Thyroid gland (tissue), 4 donors: ENCODE measurements at regions not wholly inside any gene's neighbourhood (a gene's known extent, or its start where the extent isn't known, plus 50 kb on each side); places are given as distances from the start of the nearest gene placed in this dataset.
"Not testable (repeated sequence)": the region's sequence is repeated elsewhere in the genome, so short reads cannot be mapped to it uniquely, and the experiment has no call there.

Experiments used
- DNase-seq, 2 donors: peaks; one replicate each; pipeline ENCODE4 v3.0.0-alpha.2; 2019
- H3K27ac ChIP-seq, 3 donors: fragments of 200-600 bp; sonication (generic); 1 replicate in 2 of 3; 2 replicates in 1 of 3; pipeline ENCODE4 v1.5.1; 2016 to 2019; ENCODE audit warnings: mild to moderate bottlenecking in 1 of 3, moderate library complexity in 1 of 3
- H3K27me3 ChIP-seq: fragments of 200-600 bp; sonication (generic); one replicate; pipeline ENCODE4 v1.5.1; 2019
- H3K36me3 ChIP-seq, 2 donors: fragments of 200-600 bp; sonication (generic); one replicate each; pipeline ENCODE4 v1.5.1; 2016 to 2019
- H3K4me1 ChIP-seq, 2 donors: fragments of 200-600 bp; sonication (generic); one replicate each; pipeline ENCODE4 v1.5.1; 2017 to 2019
- H3K4me3 ChIP-seq, 3 donors: fragments of 200-600 bp; sonication (generic); replicated peaks in 1 of 3; 1 replicate in 2 of 3; 2 replicates in 1 of 3; pipeline ENCODE4 v1.5.1; 2016; ENCODE audit warnings: mild to moderate bottlenecking in 1 of 3
- H3K9me3 ChIP-seq: fragments of 200-600 bp; sonication (generic); one replicate; pipeline ENCODE4 v1.5.1; 2017
- CTCF ChIP-seq, 6 experiments: fragments of 200-600 bp in 3 of 6; fragments of 450-650 bp in 3 of 6; sonication (generic) in 3 of 6; IDR thresholded peaks; one replicate each; pipeline ENCODE4 v1.5.1; 2016 to 2019; ENCODE audit warnings: antibody characterized with exemption in 6 of 6, mild to moderate bottlenecking in 2 of 6, inconsistent platforms in 1 of 6, moderate library complexity in 1 of 6
- POLR2A ChIP-seq, 2 donors: fragments of 450-650 bp; IDR thresholded peaks; one replicate each; pipeline ENCODE4 v1.6.1; 2017; ENCODE audit warnings: antibody characterized with exemption in 2 of 2, mild to moderate bottlenecking in 2 of 2, moderate library complexity in 1 of 2
- WGBS, 2 donors: methylation state at CpG; one replicate each; pipeline ENCODE4 v1.1.5; 2017; 5-methylcytosine and 5-hydroxymethylcytosine counted together
- intact Hi-C: fragments of 100-400 bp; cut with DNase I; formaldehyde crosslinking; loops from one replicate; pipeline ENCODE4 v1.15.1; 2023

- no peak overlapping the region for H3K4me3 ChIP-seq
- peaks cover 0 to 24% of the 10 kb centered on the region in 2 donors for H3K4me1 ChIP-seq
- no peaks in the 10 kb centered on the region for H3K36me3 ChIP-seq
- no peak for DNase-seq
- no peaks in the 10 kb centered on the region for H3K27me3 ChIP-seq
- H3K27ac ChIP-seq, result no peak overlapping the region
- intact Hi-C loops, result no loop called here
- no peaks in the 10 kb centered on the region for H3K9me3 ChIP-seq
- 82 to 86% methylated on average over 12 of the region's 12 CpGs for WGBS, 2 donors
- TF ChIP-seq POLR2A (IDR thresholded peaks at IDR 0.05) (no peak), CTCF (IDR thresholded peaks at IDR 0.05) (no peak)
Observed at GRCh38 chr20:19916531-19917485, 100.4 kb upstream of the NAA20 start.

- Histone ChIP-seq H3K36me3 (no peaks in the 10 kb centered on the region), H3K4me1 (peaks cover 0 to 23% of the 10 kb centered on the region in 2 donors), H3K4me3 (no peak overlapping the region), H3K9me3 (no peaks in the 10 kb centered on the region), H3K27ac (no peak overlapping the region), H3K27me3 (no peaks in the 10 kb centered on the region)
- DNase-seq, result no peak
- TF ChIP-seq CTCF (IDR thresholded peaks at IDR 0.05) (no peak), POLR2A (IDR thresholded peaks at IDR 0.05) (no peak)
- intact Hi-C loops, result no loop called here
- 74 to 81% methylated on average over 5 of the region's 5 CpGs for WGBS, 2 donors
Observed at GRCh38 chr20:19918965-19919329, 98.2 kb upstream of the NAA20 start.

- intact Hi-C loops, result no loop called here
- TF ChIP-seq POLR2A (IDR thresholded peaks at IDR 0.05) (no peak), CTCF (IDR thresholded peaks at IDR 0.05) (no peak)
- 93 to 95% methylated on average over 14 of the region's 14 CpGs for WGBS, 2 donors
- Histone ChIP-seq H3K9me3 (no peaks in the 10 kb centered on the region), H3K27me3 (no peaks in the 10 kb centered on the region), H3K4me1 (peaks cover 0 to 11% of the 10 kb centered on the region in 2 donors), H3K4me3 (no peak overlapping the region), H3K36me3 (no peaks in the 10 kb centered on the region), H3K27ac (peak overlapping the region in 1 of 3 donors; percentile 25)
- DNase-seq, result no peak
Observed at GRCh38 chr20:19920381-19921138, 96.6 kb upstream of the NAA20 start.

- TF ChIP-seq POLR2A (IDR thresholded peaks at IDR 0.05) (peak in 1 of 2 donors; percentile 13), CTCF (IDR thresholded peaks at IDR 0.05) (no peak)
- Histone ChIP-seq H3K9me3 (no peaks in the 10 kb centered on the region), H3K27me3 (no peaks in the 10 kb centered on the region), H3K36me3 (no peaks in the 10 kb centered on the region), H3K4me1 (peaks cover 0 to 11% of the 10 kb centered on the region in 2 donors), H3K27ac (peak overlapping the region in 2 of 3 donors; percentile 22 to 25), H3K4me3 (no peak overlapping the region)
- DNase-seq, result peak in 1 of 2 donors; percentile 17
- 66 to 69% methylated on average over 14 of the region's 14 CpGs for WGBS, 2 donors
- intact Hi-C loops, result no loop called here
Observed at GRCh38 chr20:19921284-19921793, 95.8 kb upstream of the NAA20 start.

GRCh38 chr20:19921829-19922228, 95.3 kb upstream of the NAA20 start:
- 89 to 94% methylated on average over 9 of the region's 9 CpGs for WGBS, 2 donors
- peaks cover 0 to 16% of the 10 kb centered on the region in 2 donors for H3K4me1 ChIP-seq
- intact Hi-C loops, result not testable (repeated sequence)

More at GRCh38 chr20:19921829-19922228, 95.3 kb upstream of the NAA20 start:
- DNase-seq, H3K36me3 ChIP-seq, H3K4me3 ChIP-seq, H3K9me3 ChIP-seq, H3K27me3 ChIP-seq: not testable (repeated sequence)
- H3K27ac ChIP-seq, result peak overlapping the region in 2 of 3 donors; percentile 22 to 25
